ENCODE measurements at regions not wholly inside any gene's neighbourhood (a gene's known extent, or its start where the extent isn't known, plus 50 kb on each side); places are given as distances from the start of the nearest gene placed in this dataset.

DNA sequence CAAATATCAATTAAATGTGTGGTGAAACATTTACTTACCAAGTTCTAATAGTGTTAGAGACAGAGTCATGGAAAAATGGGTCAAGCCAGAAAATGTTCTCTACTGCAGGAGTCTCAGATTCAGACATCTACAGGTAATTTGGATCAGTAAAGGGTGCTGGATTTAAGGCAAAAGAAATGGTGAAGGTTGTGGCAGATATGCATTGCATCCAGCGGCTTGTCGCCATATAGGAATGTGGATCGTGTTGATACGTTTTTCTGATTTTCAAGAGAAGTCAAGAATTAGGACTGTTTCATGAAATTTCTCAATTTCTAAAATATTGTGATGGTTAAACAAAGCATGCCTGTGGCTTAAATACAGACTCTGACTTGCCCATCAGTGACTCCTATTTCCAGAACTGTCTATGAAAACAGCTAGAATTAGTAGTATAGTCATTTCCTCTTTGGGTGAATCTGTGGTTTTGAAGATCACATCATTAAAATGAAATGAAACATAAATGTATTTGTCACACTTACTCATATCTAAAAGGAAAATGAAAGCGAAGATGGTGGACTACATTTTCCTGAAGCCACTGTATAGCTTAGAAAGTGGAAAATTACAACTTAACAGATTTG, 110.1 kb upstream of the VEGFC start:
- peak; percentile 95 for DNase-seq (ENCODE audit: low read depth)

DNA sequence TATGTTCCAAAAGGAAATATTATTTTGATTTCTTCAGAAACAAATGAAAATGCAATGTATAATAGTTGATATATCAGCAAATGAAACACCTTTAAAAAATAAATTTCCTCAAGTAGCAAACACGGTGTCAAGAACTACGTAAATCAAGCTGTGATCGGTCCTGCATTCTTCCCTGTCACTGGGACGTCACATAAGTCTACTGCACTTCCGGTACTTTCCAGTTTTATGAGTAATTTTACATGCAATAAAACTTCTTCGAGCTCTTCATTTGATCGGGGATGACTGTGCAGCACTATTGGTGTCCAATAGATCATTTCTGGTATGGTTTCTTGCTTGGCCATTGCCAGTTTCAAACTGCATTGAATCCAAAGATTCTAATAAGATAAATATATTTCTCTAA, 114.0 kb upstream of the VEGFC start:
- peak; percentile 45 for DNase-seq (ENCODE audit: low read depth)

GRCh38 chr4:176910646-176911045, 117.9 kb upstream of the VEGFC start:
- DNase-seq (ENCODE audit: low read depth) = no peak

GRCh38 chr4:176919631-176920030, 126.9 kb upstream of the VEGFC start:
- no peak for DNase-seq (ENCODE audit: low read depth)

GRCh38 chr4:176920694-176921093, 128.0 kb upstream of the VEGFC start:
- peak; percentile 83 for DNase-seq (ENCODE audit: low read depth)

GRCh38 chr4:176921256-176921655, 128.5 kb upstream of the VEGFC start:
- DNase-seq (ENCODE audit: low read depth) = no peak

DNA sequence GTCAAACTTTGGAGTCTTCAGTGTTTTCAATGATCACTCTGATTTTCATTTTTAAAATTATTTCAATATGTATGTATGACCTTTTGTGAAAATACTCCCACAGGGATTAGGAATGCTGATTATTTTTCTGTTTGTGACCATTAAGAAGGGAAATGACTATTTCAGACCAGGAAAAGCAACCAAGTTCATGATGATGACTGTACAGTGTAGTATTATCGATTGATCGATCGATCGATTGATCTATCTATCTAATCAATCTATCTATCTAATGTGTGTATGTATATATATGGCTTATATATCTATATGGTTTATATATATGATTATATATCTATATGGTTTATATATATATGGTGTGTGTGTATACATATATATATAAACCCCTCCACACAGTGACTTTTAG, 131.5 kb upstream of the VEGFC start:
- no peak for DNase-seq (ENCODE audit: low read depth)

DNA sequence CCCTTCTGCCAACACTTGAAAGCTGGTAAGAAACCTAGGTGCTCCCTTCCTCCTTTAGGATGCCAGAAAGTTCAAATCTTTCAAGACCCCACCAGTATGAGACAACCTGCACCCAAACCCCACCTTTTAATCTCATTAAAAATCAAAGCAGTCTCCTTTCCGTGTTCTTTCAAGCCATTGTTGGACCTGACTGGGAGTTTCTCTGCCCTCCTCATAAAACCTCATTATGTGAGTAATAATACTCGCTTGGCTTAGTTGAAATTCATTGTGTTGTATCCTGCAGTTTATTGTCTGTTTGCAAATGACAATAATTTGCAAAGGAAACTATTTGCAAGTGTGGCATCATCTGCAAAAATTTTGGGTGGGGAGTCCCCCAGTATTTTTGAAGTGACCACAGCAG, 133.2 kb upstream of the VEGFC start:
- DNase-seq (ENCODE audit: low read depth) = no peak

- no peak for DNase-seq (ENCODE audit: low read depth)
Observed at GRCh38 chr4:176927117-176927516, 134.4 kb upstream of the VEGFC start.

GRCh38 chr4:176927664-176928063, 134.9 kb upstream of the VEGFC start:
- peak; percentile 94 for DNase-seq (ENCODE audit: low read depth)

- DNase-seq (ENCODE audit: low read depth) = peak; percentile 74
Observed at GRCh38 chr4:176939445-176939844, 146.7 kb upstream of the VEGFC start.

- no peak for DNase-seq (ENCODE audit: low read depth)
Observed at GRCh38 chr4:176945334-176945733, 152.6 kb upstream of the VEGFC start.

DNA sequence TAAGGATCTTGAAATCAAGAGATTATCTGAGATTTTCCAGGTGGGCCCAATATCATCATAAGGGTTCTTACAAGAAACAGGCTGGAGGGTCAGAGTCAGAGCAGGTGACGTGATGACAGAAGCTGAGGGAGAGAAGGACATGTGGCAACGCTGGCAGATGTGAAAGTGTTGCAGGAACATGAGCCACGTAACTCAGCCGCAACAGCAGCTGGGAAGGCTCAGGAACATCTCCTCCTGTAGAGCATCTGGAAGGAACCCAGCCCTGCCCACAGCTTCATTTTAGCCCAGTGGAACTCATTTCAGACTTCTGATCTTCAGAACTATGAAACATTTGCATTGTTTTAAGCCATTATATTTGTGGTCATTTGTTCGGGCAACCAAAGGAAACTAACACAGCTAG, 156.3 kb upstream of the VEGFC start:
- peak; percentile 91 for DNase-seq (ENCODE audit: low read depth)

- DNase-seq (ENCODE audit: low read depth) = no peak
Observed at GRCh38 chr4:176953021-176953420, 160.3 kb upstream of the VEGFC start.

- no peak for DNase-seq (ENCODE audit: low read depth)
Observed at GRCh38 chr4:176957353-176958118, 164.8 kb upstream of the VEGFC start.

DNA sequence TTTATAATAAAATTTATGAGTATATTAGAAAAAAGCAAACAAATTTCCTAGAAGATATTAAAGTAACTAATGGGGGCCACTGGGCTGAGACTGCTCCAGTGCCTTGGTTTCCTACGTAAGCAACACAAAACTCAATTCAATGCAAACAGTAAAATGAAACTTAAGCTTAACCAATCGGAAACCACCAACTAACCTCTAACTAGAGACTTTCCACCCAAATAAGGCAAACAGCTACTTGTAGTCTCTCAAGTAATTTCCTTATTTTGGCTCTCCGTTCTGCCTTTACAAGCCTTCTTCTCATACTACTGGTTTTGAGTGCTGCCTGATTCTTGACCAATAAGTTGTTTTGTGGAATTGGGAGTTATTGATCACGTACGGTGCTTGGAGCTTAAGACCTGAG, 167.3 kb upstream of the VEGFC start:
- no peak for DNase-seq (ENCODE audit: low read depth)

DNA sequence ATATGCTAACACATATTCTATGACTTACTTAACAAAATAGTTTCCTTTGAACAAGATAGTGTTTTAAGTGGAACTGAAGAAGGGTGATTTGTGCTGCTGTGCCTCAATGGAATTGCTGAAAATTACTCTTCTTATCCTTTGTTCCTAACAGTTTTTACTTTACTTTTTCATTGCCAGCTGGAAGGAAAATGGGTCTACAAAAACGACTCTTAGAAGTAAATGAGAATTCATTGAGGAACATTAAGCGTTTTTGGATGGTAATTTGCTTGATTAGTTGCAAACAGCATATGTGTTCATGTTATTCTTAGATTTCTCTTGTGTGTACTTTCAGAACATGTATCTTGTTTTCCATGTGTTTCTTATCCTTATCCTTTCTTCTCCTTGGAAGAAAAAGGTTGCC, 170.4 kb upstream of the VEGFC start:
- DNase-seq (ENCODE audit: low read depth) = no peak

- DNase-seq (ENCODE audit: low read depth) = no peak
Observed at GRCh38 chr4:176964116-176964691, 171.5 kb upstream of the VEGFC start.

- DNase-seq (ENCODE audit: low read depth) = no peak
Observed at GRCh38 chr4:176967586-176967985, 174.9 kb upstream of the VEGFC start.

DNA sequence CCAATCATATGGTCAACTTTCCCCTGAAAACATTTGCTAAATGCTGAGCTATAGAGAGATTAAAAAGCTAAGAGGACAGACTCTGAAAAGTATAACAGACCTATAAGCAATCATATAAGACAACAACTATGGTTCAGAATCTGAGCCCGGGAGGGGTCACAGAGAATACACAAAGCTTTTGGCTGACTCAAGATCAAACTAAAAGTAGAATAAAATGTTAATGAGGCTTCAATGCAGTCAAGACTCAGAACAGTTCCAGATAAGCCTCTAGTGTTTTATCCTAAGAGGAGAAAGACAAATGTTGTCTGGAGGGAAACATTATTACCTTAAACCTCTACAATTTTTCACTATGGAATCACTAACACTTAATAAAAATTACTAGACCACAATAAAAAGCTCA, 175.4 kb upstream of the VEGFC start:
- no peak for DNase-seq (ENCODE audit: low read depth)

GRCh38 chr4:176969011-176969410, 176.3 kb upstream of the VEGFC start:
- no peak for DNase-seq (ENCODE audit: low read depth)

DNA sequence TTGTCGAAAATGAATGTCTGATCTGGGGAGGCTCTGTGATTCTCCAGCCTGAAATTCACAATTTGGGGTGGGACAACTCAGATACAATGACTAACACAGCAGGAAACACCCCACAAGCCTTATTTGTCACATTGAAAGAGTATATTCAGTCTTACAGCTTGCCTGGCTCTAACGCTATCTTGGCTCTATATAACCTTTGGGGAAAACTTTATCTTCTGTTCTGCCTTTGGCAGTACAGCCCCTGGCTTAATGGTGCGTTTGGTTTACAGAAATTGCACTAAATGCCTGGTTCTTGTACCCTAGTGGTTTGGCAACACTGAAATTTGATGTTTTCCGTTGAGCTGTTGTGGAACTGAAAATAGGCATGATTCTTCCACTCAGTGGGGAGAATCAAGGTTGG, 178.1 kb upstream of the VEGFC start:
- no peak for DNase-seq (ENCODE audit: low read depth)

DNA sequence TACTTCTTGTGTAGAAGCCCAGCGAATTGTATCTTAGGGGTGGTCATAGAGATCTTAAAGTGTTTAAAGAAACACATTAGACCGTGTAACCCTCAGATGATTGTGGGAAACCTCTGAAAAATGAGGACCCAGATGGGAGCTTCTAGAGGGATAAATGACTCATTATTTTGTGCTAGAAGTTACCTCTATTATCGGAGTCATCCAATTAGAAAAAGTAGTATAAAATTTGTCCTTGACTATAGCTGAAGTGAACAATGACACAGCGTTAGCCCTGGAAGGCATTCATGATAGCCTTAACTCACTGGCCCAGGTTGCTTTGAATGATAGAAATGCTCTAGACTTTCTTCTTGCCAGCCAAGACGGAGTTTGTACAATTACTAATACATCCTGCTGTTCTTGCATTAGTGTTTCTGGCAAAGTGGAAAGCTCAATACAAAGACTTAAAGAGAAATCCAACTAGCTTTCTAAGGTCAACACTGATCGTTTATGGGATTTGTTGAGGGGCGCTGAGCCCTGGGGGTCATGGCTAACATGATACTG, 178.9 kb upstream of the VEGFC start:
- DNase-seq (ENCODE audit: low read depth) = no peak

Measured in LHCN-M2 (cell line).